SK-N-MC (cell line): ENCODE measurements at regions not wholly inside any gene's neighbourhood (a gene's known extent, or its start where the extent isn't known, plus 50 kb on each side); places are given as distances from the start of the nearest gene placed in this dataset.

ENCODE experiments used
- EZH2 ChIP-seq: fragments of 200-600 bp; sonication (generic); IDR thresholded peaks from one replicate; pipeline ENCODE4 v1.6.1; 2017; ENCODE audit warnings: antibody characterized with exemption
- FOXP2 ChIP-seq: optimal IDR thresholded peaks from 2 replicates; pipeline ENCODE3; 2011; ENCODE audit warnings: mild to moderate bottlenecking, moderate library complexity; ENCODE audit not compliant: insufficient read depth; ENCODE audit errors: extremely low read length, control extremely low read depth
- POLR2AphosphoS5 ChIP-seq: IDR thresholded peaks from 2 replicates; pipeline ENCODE4 v1.6.1; 2012; ENCODE audit warnings: mild to moderate bottlenecking, low read depth, low read length, borderline replicate concordance

GRCh38 chr2:226306969-226307368, 492.7 kb downstream of the IRS1 start:
- TF ChIP-seq EZH2, result no peak
- no peak for TF ChIP-seq POLR2AphosphoS5
- no peak for TF ChIP-seq FOXP2
